H1 (cell line): ENCODE measurements at regions not wholly inside any gene's neighbourhood (a gene's known extent, or its start where the extent isn't known, plus 50 kb on each side); places are given as distances from the start of the nearest gene placed in this dataset.

Experiments
- ASH2L ChIP-seq: fragments of 200-600, 300-600 bp; sonication (generic); IDR thresholded peaks from one replicate; pipeline ENCODE4 v1.7.1; 2017; ENCODE audit warnings: low read length
- CTCF ChIP-seq, 3 experiments: IDR thresholded peaks; 1 replicate in 2 of 3; 2 replicates in 1 of 3; pipeline versions ENCODE4 v1.5.1 to v1.6.1; 2011; ENCODE audit warnings: low read length in 3 of 3, mild to moderate bottlenecking in 3 of 3, inconsistent platforms in 2 of 3, low read depth in 1 of 3, moderate library complexity in 1 of 3; ENCODE audit not compliant: insufficient read depth in 1 of 3; ENCODE audit errors: control extremely low read depth in 1 of 3
- HDAC2 ChIP-seq, 2 experiments: fragments of 300-600 bp in 1 of 2; sonication (generic) in 1 of 2; IDR thresholded peaks; 2 replicates each; pipeline ENCODE4 v1.6.1; 2011 to 2012; ENCODE audit warnings: low read depth in 2 of 2, low read length in 2 of 2, mild to moderate bottlenecking in 2 of 2, moderate library complexity in 2 of 2, borderline replicate concordance in 1 of 2, inconsistent platforms in 1 of 2
- JUND ChIP-seq: IDR thresholded peaks from 2 replicates; pipeline ENCODE4 v1.6.1; 2011; ENCODE audit warnings: mild to moderate bottlenecking, improper control_type of control experiment, low read length
- KDM5A ChIP-seq: fragments of 200-600 bp; IDR thresholded peaks from 2 replicates; pipeline ENCODE4 v1.7.1; 2012; ENCODE audit warnings: mild to moderate bottlenecking, low read length, inconsistent platforms, mixed read lengths
- NANOG ChIP-seq: IDR thresholded peaks from 2 replicates; pipeline ENCODE4 v1.6.1; 2011; ENCODE audit warnings: low read length, low read depth, mild to moderate bottlenecking, inconsistent platforms; ENCODE audit not compliant: insufficient read depth, poor library complexity, severe bottlenecking
- NRF1 ChIP-seq: IDR thresholded peaks from 2 replicates; pipeline ENCODE4 v1.6.1; 2011; ENCODE audit warnings: mild to moderate bottlenecking, low read depth, low read length, improper control_type of control experiment
- POLR2AphosphoS5 ChIP-seq: IDR thresholded peaks from 2 replicates; pipeline ENCODE4 v1.6.1; 2011; ENCODE audit warnings: low read depth, low read length
- RAD21 ChIP-seq, 2 experiments: IDR thresholded peaks in 1 of 2; conservative IDR thresholded peaks in 1 of 2; 2 replicates each; pipeline ENCODE4 v1.6.1; 2011; ENCODE audit warnings: low read depth in 2 of 2, low read length in 2 of 2, improper control_type of control experiment in 1 of 2, inconsistent platforms in 1 of 2, mild to moderate bottlenecking in 1 of 2, moderate library complexity in 1 of 2
- RFX5 ChIP-seq: IDR thresholded peaks from 2 replicates; pipeline ENCODE4 v1.6.1; 2011; ENCODE audit warnings: low read depth, low read length, improper control_type of control experiment, borderline replicate concordance
- SP1 ChIP-seq: IDR thresholded peaks from 2 replicates; pipeline ENCODE4 v1.6.1; 2011; ENCODE audit warnings: low read depth, low read length

- TF ChIP-seq NANOG (no peak), RAD21 (IDR thresholded peaks at IDR 0.05 in 1 of 2, conservative IDR thresholded peaks at IDR 0.05 in 1 of 2; ENCODE audit: low read depth in 2 of 2, low read length in 2 of 2) (no peak), CTCF (IDR thresholded peaks at IDR 0.05; ENCODE audit: control extremely low read depth in 1 of 3, insufficient read depth in 1 of 3, low read depth in 1 of 3, low read length in 3 of 3) (no peak), JUND (no peak), ASH2L (no peak), KDM5A (no peak), HDAC2 (IDR thresholded peaks at IDR 0.05; ENCODE audit: borderline replicate concordance in 1 of 2, low read depth in 2 of 2, low read length in 2 of 2) (no peak), RFX5 (no peak), SP1 (no peak), NRF1 (no peak), POLR2AphosphoS5 (no peak)
Observed at GRCh38 chr4:4606321-4606720, 64.5 kb upstream of the STX18 start.
